NAMALWA (cell line): ENCODE measurements at regions not wholly inside any gene's neighbourhood (a gene's known extent, or its start where the extent isn't known, plus 50 kb on each side); places are given as distances from the start of the nearest gene placed in this dataset.

Source experiments
- DNase-seq: peaks from one replicate; pipeline ENCODE4 v3.0.0-alpha.2; 2015; ENCODE audit warnings: low spot score

DNA sequence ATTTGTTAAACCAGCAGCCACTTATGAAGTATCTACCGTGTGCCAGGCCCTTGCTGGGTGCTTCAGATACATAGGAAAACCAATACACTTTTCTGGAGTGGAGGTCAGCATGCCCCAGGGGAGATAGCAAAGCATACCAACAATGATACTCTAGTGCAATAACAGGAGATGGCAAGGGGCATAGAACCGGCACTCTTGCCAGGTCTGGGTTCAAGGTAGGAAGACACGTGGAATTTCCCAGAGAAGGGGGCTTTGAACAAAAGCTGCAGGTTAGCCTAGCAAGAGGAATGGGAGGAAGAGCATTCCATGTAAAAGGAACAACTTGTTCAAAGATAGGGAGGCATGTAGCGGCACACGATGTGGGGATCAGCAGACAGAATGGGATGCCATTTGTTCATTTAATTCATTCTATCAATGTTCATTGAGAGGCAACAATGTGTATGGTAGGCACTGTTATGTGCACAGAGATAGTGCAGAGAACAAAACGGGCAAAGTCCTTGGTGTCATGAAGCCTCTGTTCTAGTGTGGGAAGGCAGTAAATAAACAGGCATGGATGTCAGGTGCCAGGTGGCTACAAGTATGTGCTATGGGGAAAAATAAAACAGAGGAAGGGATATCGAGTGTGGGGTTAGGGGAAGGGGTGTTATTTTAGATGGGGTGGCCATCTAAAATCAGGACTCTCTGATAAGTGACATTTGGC lies 162.6 kb upstream of the E2F8 start:
- no peak for DNase-seq

DNA sequence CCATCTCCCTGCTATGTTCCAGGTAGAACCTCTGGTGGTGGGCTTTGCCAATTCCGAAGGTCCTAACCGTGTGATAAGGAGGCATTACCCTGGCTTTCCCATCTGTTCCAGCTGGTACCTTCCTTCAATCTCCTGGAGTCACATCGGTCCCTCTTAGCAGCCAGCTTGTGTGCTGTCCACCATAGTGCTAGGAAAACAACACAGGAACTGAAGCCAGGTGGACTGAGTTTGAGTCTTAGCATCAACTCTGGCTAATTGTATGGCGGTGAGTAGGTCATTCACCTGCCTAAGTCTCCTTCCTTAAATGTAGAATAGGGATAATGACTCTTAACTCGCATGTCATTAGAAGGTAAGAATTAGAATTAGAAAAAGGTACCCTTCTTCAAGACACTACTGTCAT lies 159.6 kb upstream of the E2F8 start:
- DNase-seq: no peak

DNA sequence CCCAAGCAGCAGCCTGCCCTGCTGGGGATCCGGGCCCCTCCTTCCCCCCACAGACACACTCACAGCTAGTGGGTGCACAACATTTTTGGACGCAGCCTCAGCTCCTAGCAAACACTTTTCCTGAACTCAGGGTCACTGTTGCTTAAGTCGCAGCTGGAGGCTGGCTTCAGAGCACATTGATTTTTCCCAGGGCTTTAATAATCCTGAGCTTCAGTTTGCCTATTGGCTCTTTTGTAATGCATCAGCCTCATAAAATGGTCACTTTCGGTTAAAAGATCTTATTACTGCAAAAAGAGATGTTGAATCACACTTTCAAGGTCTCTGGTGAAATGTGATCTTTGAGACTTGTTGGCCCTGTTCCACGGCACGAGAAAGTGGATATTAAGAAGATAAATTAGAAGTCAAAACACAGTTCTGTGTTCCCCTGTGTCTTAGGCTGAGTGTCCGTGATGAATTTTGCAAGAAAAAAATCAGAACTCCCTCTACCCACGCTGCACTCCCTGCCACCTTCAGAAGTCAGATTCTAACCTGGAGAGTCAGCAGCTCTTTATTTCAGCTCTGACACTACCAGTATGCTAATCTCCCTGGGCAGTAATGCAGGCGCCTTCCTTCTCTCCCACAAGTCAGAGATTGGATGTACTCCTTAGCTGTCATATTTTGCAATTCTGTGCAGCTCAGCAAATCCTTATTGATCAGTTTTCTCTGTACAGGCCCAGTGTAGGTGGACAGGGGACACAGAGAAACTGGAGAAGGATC lies 158.2 kb upstream of the E2F8 start:
- DNase-seq: no peak

DNA sequence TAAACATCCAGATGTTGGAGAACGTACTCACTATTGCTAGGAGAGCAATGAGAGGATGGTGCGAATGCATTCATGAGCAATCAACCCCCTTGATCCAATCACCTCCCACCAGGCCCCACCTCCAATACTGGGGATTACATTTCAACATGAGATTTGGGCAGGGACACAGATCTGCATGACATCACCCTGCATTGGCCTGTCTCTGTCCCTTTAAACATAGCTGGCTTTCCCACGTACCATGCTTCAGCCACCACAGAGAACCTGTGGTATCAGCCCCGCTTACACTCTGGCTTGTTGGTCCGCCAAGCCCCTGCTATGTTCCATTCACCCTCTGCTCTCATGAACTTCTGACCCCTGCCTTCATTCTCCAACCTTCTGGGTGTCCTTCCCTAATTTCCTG lies 157.5 kb upstream of the E2F8 start:
- no peak for DNase-seq

DNA sequence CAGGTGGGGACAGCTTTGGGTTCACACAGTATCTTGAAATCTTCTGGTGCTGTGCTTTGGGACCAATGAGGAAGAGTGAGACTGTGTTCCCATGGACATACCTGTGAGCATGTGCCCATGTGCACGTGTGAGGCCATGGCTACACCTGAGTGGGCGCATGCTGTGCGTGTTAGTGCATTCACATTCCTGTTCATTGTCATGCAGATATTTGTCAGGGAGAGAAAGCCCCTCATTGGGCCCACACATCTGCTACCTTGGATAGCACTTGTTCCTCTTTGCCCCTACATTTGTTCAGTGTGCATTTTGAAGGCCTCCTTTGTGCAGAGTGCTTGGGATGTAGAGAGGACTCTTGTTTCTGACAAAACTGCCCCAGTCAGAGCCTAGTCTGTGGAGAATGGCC lies 154.3 kb upstream of the E2F8 start:
- no peak for DNase-seq

DNA sequence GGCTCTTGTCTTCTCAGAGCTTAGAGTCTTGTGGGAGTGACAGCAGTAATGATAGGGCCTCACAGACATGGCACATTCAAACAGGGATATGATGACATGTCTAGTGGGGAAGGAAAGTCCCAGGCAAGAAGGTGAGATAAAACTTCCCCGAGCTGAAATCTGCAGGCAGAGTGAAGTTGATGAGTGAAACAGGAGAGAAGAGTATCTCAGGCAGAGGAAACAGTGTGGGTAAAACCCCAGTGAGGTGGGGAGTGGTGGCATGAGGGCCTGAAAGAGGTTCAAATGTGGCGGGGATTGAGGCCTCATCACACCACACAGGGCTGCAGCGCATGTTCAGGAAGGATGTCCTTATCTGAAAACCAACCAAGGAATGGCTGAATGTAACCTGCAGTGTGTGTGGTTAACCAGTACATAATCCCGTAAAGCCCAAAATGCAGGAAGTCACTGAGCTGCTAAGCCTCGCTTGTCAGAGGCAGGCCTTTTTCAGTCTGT lies 153.8 kb upstream of the E2F8 start:
- DNase-seq: no peak

DNA sequence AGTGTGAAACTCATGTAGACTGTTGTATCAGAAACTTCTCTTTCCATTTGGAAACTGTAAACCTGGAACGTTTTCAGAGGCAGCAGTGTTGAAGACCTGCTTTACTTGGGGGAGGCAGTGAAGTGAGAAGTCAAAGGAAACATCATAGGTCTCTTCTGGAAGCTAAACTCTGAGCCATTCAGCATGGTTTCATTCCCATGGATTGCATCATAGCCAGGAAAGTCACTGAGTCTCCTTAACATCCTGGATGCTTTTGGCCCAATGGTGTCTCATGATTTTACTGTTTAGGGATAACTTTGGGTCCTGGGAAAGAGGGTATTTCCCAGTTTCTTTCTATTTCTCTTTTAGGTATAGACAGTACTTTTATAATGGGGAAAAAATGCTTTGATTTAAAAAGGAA lies 153.2 kb upstream of the E2F8 start:
- DNase-seq: no peak

DNA sequence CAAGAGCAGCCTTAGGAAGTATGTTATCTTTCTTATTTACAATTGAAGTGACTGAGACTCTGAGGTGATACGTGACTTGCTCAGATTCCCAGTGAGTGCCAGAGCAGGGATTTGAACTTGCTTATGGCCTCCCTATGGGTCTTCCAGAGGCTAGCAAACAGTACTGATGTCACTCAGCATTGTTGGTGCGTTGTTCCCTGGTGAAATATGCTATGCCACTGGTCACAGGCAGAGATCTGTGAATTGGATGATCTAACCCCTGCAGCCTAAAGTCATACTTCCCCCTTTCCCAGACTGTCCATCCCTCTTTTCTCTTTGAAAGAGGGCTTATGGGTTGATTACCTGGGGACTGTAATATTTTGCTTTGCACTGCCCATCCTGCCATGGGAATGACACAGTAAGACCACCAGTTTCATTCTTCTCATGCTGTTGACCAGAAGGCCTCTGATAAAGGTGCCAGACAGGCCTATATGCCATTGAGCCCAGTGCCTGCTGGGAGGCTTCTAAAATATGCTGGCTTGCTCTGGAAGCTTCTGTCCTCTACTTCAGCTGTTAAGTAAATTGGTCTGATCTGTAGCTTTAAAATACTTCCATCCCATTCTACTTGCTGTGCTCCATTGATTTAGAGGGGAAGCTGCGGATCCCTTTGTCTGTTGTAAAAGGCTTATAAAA lies 152.2 kb upstream of the E2F8 start:
- no peak for DNase-seq

DNA sequence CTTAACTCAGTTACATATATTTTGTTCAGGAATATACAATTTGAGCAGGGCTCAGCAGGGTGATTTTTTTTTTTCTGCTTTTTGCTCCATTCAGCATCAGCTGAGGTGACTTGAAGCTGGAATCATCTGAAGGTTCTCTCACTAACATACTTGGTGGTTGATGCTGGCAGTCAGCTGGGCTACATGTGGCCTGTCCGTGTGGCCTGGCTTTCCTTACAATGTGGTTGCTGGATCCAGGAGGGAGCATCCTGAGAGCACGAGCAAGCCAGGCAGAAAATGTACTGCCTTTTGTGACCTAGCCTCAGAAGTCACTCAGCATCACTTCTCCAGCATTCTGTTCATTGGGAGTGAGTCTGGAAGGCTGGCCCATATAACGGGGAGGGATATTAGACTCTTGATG lies 151.6 kb upstream of the E2F8 start:
- no peak for DNase-seq

DNA sequence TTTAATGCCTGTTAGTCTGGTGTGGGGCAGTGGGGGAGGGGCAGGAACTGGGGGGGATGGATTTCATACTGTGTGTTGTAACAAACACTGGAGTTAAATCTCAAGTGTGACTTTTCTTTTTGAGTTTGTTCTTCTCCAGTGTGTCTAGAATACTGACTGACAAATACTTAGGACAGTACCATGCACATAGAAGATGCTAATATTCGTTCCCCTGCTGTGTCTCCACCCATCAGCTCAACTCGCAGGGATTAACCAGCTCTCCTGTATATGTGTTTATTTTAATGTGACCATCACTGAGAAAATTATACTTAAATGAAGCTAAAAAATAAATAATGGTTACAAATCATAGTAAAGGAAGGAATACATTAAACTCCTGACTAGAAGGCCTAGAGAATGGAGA lies 150.9 kb upstream of the E2F8 start:
- DNase-seq: no peak

DNA sequence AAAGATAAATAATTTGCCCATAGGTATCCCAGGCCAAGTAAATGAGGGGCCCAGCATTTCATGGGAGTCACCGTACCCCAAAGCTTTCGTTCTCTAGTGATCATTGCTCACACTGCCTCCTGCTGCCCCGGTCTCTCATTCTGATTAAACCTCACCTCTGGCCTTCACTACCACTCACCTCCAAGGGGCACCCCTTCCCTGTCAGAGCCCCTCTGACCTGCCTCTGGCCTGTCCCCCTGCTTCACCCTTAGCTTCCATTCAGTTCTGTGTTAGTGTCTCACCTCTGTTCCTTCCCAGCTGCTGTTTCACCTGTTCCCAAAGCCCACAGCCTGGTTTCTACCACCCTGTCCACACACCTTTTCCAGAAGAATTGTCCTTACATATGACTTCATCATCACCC lies 150.3 kb upstream of the E2F8 start:
- DNase-seq: no peak

DNA sequence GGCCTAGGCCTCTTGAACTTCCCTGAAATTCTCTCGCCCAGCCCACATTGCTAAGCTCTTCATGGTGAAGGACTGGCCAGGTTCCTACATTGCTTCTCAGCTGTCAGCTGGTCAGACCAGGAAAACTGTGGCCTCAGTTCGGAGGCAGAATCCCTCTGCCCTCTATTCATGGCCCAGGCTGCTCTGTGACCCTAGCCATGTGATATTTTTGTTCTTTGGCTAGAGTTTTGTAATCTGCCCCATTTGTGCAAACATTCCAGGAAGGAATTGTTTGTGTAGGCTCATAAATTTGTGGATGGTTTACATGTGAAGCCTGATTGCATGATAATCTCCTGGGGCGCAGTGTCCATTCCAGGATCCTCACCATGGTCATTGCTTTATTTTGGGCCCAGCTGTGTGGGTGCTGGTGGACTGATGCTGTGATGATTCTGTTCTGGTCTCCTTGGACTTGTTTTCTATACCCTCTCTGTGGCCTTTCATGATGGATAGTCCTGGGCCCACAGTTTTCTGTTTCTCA lies 149.1 kb upstream of the E2F8 start:
- no peak for DNase-seq

DNA sequence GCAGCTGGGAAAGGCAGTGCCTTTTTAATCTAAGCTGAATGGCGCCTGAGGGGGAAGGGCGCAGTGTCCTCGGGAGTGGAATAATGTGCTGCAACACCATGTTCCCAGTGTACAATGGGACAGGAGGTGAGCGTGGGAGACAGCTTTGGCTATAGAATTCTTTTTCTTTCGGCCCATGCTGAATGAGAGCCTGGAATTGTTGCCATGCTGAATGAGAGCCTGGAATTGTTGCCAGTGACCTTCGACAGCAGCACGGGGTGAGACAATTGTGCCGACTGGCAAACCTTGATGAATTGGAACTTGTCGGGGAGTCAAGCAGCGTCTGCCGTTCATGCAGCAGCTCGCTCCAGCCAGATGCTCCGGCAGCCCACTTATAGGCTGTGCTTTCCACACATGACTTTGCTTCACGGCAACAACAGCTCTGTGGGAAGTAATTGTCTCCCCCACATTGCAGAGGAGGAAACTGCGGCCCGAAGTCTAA lies 141.4 kb upstream of the E2F8 start:
- DNase-seq: no peak

DNA sequence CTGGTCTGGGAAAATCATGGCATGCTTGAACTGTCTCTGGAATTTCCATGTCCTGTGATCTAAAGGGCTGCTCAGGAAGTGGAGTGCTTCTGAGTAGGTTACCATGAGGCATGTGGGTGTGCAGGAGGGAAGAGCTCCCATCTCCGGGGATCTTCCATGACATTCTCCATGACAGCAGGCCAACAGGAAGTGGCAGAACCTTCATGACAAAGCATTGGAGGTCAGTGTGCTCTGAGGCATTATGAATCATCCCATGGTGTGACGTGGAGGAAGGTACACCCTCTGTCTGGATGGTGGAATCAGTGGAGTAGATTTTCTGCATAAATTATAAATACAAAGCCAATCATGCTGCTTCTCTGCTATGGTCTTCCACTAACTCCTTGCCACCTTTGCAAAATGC lies 139.6 kb upstream of the E2F8 start:
- DNase-seq: no peak

DNA sequence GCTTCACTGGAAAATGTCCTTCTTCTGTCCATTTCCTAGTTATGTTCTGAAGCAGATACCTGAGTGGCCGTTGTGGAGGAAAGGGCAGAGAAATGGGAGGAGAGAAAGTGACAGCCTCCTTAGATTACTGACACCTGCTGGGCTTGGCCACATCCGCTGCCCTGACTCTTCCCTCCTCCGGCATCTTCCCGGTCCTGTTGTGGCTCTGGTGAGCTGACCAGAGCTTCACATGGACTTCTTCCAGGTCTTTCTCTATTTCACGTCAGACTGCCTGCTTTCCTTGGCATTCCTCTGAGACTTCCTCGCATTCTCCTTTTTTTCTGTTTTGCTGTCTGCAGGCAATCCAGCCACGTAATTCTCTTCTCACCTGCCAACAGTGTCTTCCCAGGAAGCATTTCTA lies 138.7 kb upstream of the E2F8 start:
- DNase-seq: no peak

DNA sequence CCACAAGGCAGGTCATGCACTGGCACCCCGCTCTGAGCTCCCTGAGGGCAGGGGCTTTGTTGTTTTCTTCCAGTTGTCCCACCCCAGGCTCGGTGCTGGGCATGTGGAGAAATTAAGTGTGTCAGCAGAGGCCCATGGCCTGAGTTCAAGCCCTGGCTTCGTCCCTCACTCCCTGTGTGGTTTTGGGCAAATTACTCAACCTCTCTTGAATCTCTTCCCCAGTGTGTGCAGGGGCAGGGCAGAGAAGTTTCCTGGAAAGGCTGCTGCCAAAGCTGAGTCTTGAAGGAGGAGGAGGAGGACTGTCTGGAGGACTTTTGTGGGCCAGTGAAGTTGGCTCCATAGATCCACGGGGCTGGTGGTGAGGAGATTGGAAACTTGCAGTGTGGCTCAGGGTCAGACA lies 138.1 kb upstream of the E2F8 start:
- no peak for DNase-seq

DNA sequence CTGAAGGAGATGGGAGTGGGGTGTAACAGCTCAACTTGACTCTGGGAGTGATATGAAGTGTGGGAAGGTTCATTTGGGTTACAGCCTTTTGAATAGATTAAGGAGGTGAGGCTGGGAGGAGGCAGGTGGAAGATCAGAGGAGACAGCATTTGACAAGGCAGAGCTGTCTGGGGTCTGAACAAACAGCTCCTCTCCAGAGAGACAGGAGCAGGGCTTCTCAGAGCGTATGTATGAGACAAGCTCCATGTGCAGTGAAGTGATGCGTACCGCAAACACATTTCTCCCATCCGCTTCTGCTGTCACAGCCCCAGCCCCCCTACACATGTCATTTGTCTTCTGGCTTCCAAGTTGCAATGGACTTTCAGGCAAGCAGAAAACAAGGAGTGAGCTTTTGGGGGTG lies 137.1 kb upstream of the E2F8 start:
- DNase-seq: no peak

DNA sequence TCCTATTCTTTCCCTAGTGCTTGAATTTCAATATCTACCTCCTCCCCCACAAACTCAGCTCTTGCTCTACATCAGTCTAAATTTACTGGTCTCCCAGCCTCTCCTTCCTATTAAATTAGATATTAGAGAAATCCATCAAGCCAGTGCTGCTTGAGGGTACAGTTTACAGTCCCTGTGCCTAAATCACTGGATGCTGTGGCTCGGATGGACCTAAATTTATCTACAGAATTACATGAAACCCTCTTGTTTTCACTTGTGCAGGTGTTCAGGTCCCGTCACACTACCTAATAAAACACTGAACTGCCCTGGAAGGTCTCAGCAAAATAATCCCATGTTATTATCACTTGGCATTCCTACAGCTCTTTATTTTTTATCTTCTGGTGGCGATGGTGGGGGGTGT lies 134.7 kb upstream of the E2F8 start:
- DNase-seq: no peak

DNA sequence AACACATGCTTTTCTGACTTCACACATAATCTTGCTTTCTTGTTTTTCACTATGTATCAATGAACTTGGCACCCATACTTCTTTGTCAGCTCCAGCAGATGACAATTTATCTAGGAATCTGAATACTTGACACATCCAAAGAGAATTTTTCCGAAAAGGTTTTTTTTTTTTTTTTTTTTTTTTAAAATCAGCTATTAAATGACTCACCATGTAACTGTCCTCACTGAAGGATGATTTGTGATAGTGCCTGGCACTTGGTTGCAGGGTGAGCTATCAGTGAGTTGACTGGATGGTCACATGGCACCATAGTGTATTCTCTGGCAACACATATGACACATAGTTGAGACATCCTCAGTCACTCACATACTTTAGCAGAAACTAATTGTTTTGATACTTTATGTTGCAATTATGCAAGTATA lies 133.4 kb upstream of the E2F8 start:
- DNase-seq: no peak

DNA sequence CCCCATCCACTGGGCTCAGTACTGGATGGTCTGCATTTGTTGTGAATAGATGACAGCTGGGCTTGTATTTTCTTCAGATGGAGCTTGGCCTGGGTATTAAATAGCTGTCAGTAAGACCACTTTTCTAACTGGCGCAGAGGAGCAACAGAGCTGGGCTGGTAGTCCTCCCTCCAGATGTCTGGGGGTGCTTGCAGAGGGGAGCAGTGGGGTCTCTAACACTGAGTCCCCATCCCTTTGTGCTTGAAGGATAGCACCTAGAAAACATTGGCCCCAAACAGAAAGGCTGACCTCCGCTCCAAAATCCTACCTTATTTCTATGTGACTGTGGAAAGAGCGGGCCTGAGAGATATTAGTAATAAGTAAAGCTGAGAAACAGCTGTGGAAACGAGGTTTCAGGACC lies 131.6 kb upstream of the E2F8 start:
- DNase-seq: no peak

DNA sequence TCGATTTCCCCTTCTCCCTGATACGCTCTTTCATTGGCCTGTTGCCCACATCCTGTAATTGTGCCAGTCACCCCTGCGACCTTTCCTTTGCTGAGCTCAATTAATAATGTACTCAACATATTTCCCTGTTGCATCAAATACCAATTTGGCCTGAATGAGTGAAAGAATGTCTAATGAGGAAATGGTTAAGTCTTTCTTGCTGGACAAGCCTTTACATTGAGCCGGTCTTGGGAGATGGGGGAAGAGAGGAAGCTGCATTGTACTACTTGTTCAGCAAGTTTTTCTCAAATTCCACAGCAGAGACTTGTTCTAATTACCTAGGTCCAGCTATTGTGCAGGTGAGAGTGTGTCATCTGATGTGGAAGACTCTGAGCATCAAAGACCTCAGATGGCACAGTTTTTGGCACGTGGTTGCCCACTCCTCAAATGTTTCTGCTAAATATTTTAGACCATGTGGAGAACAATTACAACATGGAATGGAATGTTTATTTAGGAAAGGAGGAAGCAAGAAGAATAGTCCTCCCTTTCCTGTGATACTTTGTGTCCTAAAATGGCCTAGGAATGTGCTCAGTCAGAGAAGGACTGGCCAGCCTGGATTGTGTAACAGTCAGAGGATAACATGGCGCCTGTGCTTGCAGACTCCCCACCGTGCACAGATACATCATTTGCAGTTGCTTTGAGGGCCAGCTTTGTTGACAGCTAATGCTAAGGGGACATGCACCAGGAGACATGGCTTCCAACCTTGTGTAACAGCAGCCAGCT lies 129.5 kb upstream of the E2F8 start:
- no peak for DNase-seq

DNA sequence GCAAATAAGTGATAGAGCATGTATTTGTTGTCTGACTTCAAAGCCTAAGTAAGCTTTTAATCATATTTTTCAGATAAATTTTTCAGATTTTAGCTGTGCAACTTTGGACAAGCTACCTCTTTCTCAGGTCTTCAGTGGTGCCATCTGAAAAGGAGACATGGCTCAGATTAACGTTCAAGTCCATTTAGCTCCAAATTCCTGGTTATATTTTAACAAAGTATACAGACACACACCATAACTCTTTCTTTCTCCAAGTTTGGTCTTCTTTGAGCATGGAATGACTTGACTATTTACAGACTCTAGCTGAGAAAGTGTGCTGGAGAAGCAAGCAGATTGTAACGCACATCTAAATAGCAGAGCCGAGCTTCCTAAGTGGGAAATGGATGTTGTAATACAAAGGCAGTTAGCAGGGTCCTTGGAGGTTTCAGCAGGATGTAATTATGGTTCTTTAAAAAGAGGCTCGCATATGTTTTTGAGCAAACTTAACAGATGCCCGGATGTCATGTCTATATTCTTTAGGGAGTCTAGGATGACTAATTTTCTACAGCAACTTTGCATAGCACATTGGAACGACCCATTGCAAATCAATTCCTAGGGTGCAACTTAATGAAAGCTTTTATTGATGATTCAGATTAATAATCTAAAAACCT lies 128.1 kb upstream of the E2F8 start:
- no peak for DNase-seq
